Activated T-cell treated with anti-CD3 and anti-CD28 coated beads for 4 hours (primary cell): ENCODE measurements at regions not wholly inside any gene's neighbourhood (a gene's known extent, or its start where the extent isn't known, plus 50 kb on each side); places are given as distances from the start of the nearest gene placed in this dataset.

Experiments used
- DNase-seq: peaks from one replicate; pipeline ENCODE4 v3.0.0-alpha.2; 2020

- DNase-seq, result no peak
These were observed 156.5 kb downstream of the ERCC6L2 start for GRCh38 chr9:96031916-96032534.

- no peak for DNase-seq
These were observed 155.9 kb downstream of the ERCC6L2 start for GRCh38 chr9:96031366-96031824.

GRCh38 chr9:96029722-96030530 is 154.4 kb downstream of the ERCC6L2 start:
- DNase-seq, result no peak

- DNase-seq, result no peak
These were observed 152.0 kb downstream of the ERCC6L2 start for GRCh38 chr9:96027251-96028131.

GRCh38 chr9:96026655-96027213 is 151.2 kb downstream of the ERCC6L2 start:
- DNase-seq, result no peak

- DNase-seq, result no peak
These were observed 150.6 kb downstream of the ERCC6L2 start for GRCh38 chr9:96025995-96026602.

GRCh38 chr9:96023486-96023885 is 148.0 kb downstream of the ERCC6L2 start:
- DNase-seq, result no peak

GRCh38 chr9:96022445-96023051 is 147.1 kb downstream of the ERCC6L2 start:
- no peak for DNase-seq

- DNase-seq, result no peak
These were observed 146.3 kb downstream of the ERCC6L2 start for GRCh38 chr9:96021551-96022444.

- peak; percentile 29 for DNase-seq
These were observed 145.5 kb downstream of the ERCC6L2 start for GRCh38 chr9:96020792-96021550.

GRCh38 chr9:96020300-96020791 is 144.9 kb downstream of the ERCC6L2 start:
- DNase-seq, result no peak
